GM23338 (cell line): ENCODE measurements at regions not wholly inside any gene's neighbourhood (a gene's known extent, or its start where the extent isn't known, plus 50 kb on each side); places are given as distances from the start of the nearest gene placed in this dataset.

Experiments
- ATAC-seq: fragments of 200-7000 bp; cut with Tn5 transposase; 3 replicates; pipeline ENCODE4 v1.9.1; 2020
- DNase-seq: peaks from one replicate; pipeline ENCODE4 v3.0.0-alpha.2; 2015; ENCODE audit warnings: low spot score
- H2AFZ ChIP-seq: fragments of 200-600 bp; sonication (generic); 2 replicates; pipeline ENCODE4 v1.8.0; 2016; ENCODE audit warnings: antibody characterized with exemption, mild to moderate bottlenecking, moderate library complexity
- H3F3A ChIP-seq: fragments of 200-600 bp; sonication (generic); replicated peaks from 2 replicates; pipeline ENCODE4 v1.8.0; 2017; ENCODE audit warnings: antibody characterized with exemption, mixed run types, low read depth
- H3K27ac ChIP-seq: fragments of 200-600 bp; sonication (generic); 2 replicates; pipeline ENCODE4 v1.6.1; 2016; ENCODE audit warnings: low read depth
- H3K27me3 ChIP-seq: fragments of 200-600 bp; sonication (generic); 2 replicates; pipeline ENCODE4 v1.8.0; 2016; ENCODE audit warnings: mild to moderate bottlenecking, mixed run types, moderate library complexity; ENCODE audit not compliant: insufficient read depth
- H3K36me3 ChIP-seq: fragments of 200-600 bp; sonication (generic); 2 replicates; pipeline ENCODE4 v1.8.0; 2016; ENCODE audit warnings: mild to moderate bottlenecking; ENCODE audit not compliant: insufficient read depth
- H3K4me1 ChIP-seq: fragments of 200-600 bp; sonication (generic); 2 replicates; pipeline ENCODE4 v1.8.0; 2016; ENCODE audit warnings: mild to moderate bottlenecking, moderate library complexity; ENCODE audit not compliant: insufficient read depth
- H3K4me2 ChIP-seq: fragments of 200-600 bp; sonication (generic); 2 replicates; pipeline ENCODE4 v1.7.1; 2017; ENCODE audit warnings: mixed run types
- H3K4me3 ChIP-seq: fragments of 200-600 bp; sonication (generic); 2 replicates; pipeline ENCODE4 v1.6.1; 2016; ENCODE audit warnings: mixed run types
- H3K79me2 ChIP-seq: fragments of 200-600 bp; sonication (generic); replicated peaks from 2 replicates; pipeline ENCODE4 v1.8.0; 2017; ENCODE audit warnings: mild to moderate bottlenecking; ENCODE audit not compliant: insufficient read depth
- H3K9me2 ChIP-seq: fragments of 200-600 bp; sonication (generic); 2 replicates; pipeline ENCODE4 v1.8.0; 2017; ENCODE audit not compliant: insufficient read depth
- H4K20me1 ChIP-seq: fragments of 200-600 bp; sonication (generic); replicated peaks from 2 replicates; pipeline ENCODE4 v1.8.0; 2017; ENCODE audit warnings: mild to moderate bottlenecking; ENCODE audit not compliant: insufficient read depth
- H3K27ac Mint-ChIP-seq: 2 replicates; pipeline ENCODE4 v1.8.0; 2020; ENCODE audit warnings: inconsistent platforms, mild to moderate bottlenecking, moderate library complexity, mixed read lengths
- H3K27me3 Mint-ChIP-seq: 3 replicates; pipeline ENCODE4 v1.8.0; 2022; ENCODE audit warnings: low read depth, mild to moderate bottlenecking, moderate library complexity, mixed read lengths, inconsistent platforms; ENCODE audit not compliant: insufficient read depth, poor library complexity
- H3K36me3 Mint-ChIP-seq: 3 replicates; pipeline ENCODE4 v1.8.0; 2021; ENCODE audit warnings: low read depth, mild to moderate bottlenecking, inconsistent platforms, moderate library complexity, mixed read lengths
- H3K4me1 Mint-ChIP-seq: 3 replicates; pipeline ENCODE4 v1.8.0; 2020; ENCODE audit warnings: mild to moderate bottlenecking, inconsistent platforms, mixed read lengths
- H3K4me3 Mint-ChIP-seq: 3 replicates; pipeline ENCODE4 v1.8.0; 2021; ENCODE audit warnings: moderate library complexity, mild to moderate bottlenecking, inconsistent platforms, mixed read lengths
- H3K9me3 Mint-ChIP-seq: 3 replicates; pipeline ENCODE4 v1.8.0; 2020; ENCODE audit warnings: moderate library complexity, mild to moderate bottlenecking, inconsistent platforms, mixed read lengths
- CREB1 ChIP-seq: fragments of 250-450 bp; sonication (Bioruptor Pico); IDR thresholded peaks from 2 replicates; pipeline ENCODE4 v1.5.0; 2020; ENCODE audit warnings: low read depth, mild to moderate bottlenecking, moderate library complexity
- EZH2 ChIP-seq: fragments of 200-600 bp; sonication (generic); IDR thresholded peaks from one replicate; pipeline ENCODE4 v1.8.0; 2017; ENCODE audit warnings: antibody characterized with exemption, mild to moderate bottlenecking, low read depth; ENCODE audit not compliant: unreplicated experiment
- EZH2phosphoT487 ChIP-seq: fragments of 200-600 bp; sonication (generic); IDR thresholded peaks from one replicate; pipeline ENCODE4 v1.8.1; 2018; ENCODE audit warnings: antibody characterized with exemption; ENCODE audit not compliant: unreplicated experiment
- JUNB ChIP-seq: IDR thresholded peaks from one replicate; pipeline ENCODE4 v1.6.1; 2016; ENCODE audit warnings: antibody characterized with exemption; ENCODE audit not compliant: unreplicated experiment
- NANOG ChIP-seq: IDR thresholded peaks from 2 replicates; pipeline ENCODE4 v1.6.1; 2016; ENCODE audit warnings: antibody characterized with exemption, borderline replicate concordance
- POLR2AphosphoS5 ChIP-seq: IDR thresholded peaks from 2 replicates; pipeline ENCODE4 v1.6.1; 2016; ENCODE audit warnings: antibody characterized with exemption, low read depth
- STAT1 ChIP-seq: IDR thresholded peaks from one replicate; pipeline ENCODE4 v1.6.1; 2016; ENCODE audit warnings: antibody characterized with exemption; ENCODE audit not compliant: unreplicated experiment
- ZNF114 ChIP-seq: fragments of 250-450 bp; sonication (Bioruptor Pico); IDR thresholded peaks from 2 replicates; pipeline ENCODE4 v1.5.0; 2020; ENCODE audit warnings: mild to moderate bottlenecking, moderate library complexity
- ZNF331 ChIP-seq: fragments of 250-450 bp; sonication (Bioruptor Pico); IDR thresholded peaks from 2 replicates; pipeline ENCODE4 v1.5.0; 2020; ENCODE audit warnings: low read depth, mild to moderate bottlenecking, moderate library complexity
- TF ChIP-seq, protein P1 (sequence below): fragments of 250-450 bp; sonication (Bioruptor Pico); IDR thresholded peaks from 2 replicates; pipeline ENCODE4 v1.5.0; 2020; ENCODE audit warnings: mild to moderate bottlenecking, moderate library complexity
- TF ChIP-seq, protein P2 (sequence below): IDR thresholded peaks from one replicate; pipeline ENCODE4 v1.6.1; 2018; ENCODE audit warnings: antibody characterized with exemption; ENCODE audit not compliant: unreplicated experiment
- TF ChIP-seq, protein P3 (sequence below): IDR thresholded peaks from 2 replicates; pipeline ENCODE4 v1.6.1; 2016; ENCODE audit warnings: antibody characterized with exemption
- TF ChIP-seq, protein P4 (sequence below), 2 experiments: fragments of 200-600 bp in 1 of 2; sonication (generic) in 1 of 2; conservative IDR thresholded peaks; 2 replicates each; pipeline versions ENCODE4 v1.5.1 to v1.6.1; 2016 to 2017; ENCODE audit warnings: antibody characterized with exemption in 2 of 2, low read depth in 2 of 2, mild to moderate bottlenecking in 2 of 2, moderate library complexity in 1 of 2

DNA sequence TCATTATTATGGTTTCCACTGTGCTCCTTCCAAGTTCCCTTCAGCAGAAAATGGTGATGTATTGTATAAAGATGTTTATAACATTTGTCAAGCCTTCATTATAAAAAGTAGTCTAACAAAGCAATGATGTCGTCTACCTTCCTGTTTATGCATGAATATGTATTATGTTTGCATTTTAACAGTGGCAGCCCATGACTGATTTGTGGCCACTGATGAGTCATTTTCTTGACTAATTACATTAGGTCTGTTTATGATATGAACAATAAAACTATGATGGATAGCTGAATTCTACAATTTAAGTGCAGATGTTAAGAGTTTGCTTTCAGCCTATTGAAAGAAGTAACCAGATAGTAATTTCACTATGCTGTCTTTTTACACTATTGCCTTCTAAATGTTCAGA, 75.4 kb upstream of the ADAMTS19 start:
- no peak overlapping the region for H2AFZ ChIP-seq
- Mint-ChIP-seq H3K9me3 (no peaks in the 10 kb centered on the region), H3K36me3 (no peaks in the 10 kb centered on the region), H3K27ac (no peak overlapping the region), H3K27me3 (peaks cover 2% of the 10 kb centered on the region), H3K4me3 (no peak overlapping the region), H3K4me1 (no peaks in the 10 kb centered on the region)
- no peaks in the 10 kb centered on the region for H3K9me2 ChIP-seq
- H4K20me1 ChIP-seq = no peaks in the 10 kb centered on the region
- no peaks in the 10 kb centered on the region for H3K36me3 ChIP-seq
- no peaks in the 10 kb centered on the region for H3K79me2 ChIP-seq
- DNase-seq (no peak), ATAC-seq (no peak)
- no peaks in the 10 kb centered on the region for H3F3A ChIP-seq
- no peak overlapping the region for H3K4me2 ChIP-seq
- TF ChIP-seq, protein P1, sequence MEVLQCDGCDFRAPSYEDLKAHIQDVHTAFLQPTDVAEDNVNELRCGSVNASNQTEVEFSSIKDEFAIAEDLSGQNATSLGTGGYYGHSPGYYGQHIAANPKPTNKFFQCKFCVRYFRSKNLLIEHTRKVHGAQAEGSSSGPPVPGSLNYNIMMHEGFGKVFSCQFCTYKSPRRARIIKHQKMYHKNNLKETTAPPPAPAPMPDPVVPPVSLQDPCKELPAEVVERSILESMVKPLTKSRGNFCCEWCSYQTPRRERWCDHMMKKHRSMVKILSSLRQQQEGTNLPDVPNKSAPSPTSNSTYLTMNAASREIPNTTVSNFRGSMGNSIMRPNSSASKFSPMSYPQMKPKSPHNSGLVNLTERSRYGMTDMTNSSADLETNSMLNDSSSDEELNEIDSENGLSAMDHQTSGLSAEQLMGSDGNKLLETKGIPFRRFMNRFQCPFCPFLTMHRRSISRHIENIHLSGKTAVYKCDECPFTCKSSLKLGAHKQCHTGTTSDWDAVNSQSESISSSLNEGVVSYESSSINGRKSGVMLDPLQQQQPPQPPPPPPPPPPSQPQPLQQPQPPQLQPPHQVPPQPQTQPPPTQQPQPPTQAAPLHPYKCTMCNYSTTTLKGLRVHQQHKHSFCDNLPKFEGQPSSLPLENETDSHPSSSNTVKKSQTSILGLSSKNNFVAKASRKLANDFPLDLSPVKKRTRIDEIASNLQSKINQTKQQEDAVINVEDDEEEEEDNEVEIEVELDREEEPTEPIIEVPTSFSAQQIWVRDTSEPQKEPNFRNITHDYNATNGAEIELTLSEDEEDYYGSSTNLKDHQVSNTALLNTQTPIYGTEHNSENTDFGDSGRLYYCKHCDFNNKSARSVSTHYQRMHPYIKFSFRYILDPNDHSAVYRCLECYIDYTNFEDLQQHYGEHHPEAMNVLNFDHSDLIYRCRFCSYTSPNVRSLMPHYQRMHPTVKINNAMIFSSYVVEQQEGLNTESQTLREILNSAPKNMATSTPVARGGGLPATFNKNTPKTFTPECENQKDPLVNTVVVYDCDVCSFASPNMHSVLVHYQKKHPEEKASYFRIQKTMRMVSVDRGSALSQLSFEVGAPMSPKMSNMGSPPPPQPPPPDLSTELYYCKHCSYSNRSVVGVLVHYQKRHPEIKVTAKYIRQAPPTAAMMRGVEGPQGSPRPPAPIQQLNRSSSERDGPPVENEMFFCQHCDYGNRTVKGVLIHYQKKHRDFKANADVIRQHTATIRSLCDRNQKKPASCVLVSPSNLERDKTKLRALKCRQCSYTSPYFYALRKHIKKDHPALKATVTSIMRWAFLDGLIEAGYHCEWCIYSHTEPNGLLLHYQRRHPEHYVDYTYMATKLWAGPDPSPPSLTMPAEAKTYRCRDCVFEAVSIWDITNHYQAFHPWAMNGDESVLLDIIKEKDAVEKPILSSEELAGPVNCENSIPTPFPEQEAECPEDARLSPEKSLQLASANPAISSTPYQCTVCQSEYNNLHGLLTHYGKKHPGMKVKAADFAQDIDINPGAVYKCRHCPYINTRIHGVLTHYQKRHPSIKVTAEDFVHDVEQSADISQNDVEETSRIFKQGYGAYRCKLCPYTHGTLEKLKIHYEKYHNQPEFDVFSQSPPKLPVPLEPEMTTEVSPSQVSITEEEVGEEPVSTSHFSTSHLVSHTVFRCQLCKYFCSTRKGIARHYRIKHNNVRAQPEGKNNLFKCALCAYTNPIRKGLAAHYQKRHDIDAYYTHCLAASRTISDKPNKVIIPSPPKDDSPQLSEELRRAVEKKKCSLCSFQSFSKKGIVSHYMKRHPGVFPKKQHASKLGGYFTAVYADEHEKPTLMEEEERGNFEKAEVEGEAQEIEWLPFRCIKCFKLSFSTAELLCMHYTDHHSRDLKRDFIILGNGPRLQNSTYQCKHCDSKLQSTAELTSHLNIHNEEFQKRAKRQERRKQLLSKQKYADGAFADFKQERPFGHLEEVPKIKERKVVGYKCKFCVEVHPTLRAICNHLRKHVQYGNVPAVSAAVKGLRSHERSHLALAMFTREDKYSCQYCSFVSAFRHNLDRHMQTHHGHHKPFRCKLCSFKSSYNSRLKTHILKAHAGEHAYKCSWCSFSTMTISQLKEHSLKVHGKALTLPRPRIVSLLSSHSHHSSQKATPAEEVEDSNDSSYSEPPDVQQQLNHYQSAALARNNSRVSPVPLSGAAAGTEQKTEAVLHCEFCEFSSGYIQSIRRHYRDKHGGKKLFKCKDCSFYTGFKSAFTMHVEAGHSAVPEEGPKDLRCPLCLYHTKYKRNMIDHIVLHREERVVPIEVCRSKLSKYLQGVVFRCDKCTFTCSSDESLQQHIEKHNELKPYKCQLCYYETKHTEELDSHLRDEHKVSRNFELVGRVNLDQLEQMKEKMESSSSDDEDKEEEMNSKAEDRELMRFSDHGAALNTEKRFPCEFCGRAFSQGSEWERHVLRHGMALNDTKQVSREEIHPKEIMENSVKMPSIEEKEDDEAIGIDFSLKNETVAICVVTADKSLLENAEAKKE (CRISPR knock-in tag) = no peak
- TF ChIP-seq, protein P2, sequence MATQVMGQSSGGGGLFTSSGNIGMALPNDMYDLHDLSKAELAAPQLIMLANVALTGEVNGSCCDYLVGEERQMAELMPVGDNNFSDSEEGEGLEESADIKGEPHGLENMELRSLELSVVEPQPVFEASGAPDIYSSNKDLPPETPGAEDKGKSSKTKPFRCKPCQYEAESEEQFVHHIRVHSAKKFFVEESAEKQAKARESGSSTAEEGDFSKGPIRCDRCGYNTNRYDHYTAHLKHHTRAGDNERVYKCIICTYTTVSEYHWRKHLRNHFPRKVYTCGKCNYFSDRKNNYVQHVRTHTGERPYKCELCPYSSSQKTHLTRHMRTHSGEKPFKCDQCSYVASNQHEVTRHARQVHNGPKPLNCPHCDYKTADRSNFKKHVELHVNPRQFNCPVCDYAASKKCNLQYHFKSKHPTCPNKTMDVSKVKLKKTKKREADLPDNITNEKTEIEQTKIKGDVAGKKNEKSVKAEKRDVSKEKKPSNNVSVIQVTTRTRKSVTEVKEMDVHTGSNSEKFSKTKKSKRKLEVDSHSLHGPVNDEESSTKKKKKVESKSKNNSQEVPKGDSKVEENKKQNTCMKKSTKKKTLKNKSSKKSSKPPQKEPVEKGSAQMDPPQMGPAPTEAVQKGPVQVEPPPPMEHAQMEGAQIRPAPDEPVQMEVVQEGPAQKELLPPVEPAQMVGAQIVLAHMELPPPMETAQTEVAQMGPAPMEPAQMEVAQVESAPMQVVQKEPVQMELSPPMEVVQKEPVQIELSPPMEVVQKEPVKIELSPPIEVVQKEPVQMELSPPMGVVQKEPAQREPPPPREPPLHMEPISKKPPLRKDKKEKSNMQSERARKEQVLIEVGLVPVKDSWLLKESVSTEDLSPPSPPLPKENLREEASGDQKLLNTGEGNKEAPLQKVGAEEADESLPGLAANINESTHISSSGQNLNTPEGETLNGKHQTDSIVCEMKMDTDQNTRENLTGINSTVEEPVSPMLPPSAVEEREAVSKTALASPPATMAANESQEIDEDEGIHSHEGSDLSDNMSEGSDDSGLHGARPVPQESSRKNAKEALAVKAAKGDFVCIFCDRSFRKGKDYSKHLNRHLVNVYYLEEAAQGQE = no peak
- no peak for TF ChIP-seq JUNB
- no peak for TF ChIP-seq EZH2phosphoT487
- TF ChIP-seq ZNF114 (CRISPR knock-in tag) = no peak
- no peak for TF ChIP-seq CREB1
- TF ChIP-seq EZH2 = no peak
- no peak for TF ChIP-seq POLR2AphosphoS5
- TF ChIP-seq, protein P3, sequence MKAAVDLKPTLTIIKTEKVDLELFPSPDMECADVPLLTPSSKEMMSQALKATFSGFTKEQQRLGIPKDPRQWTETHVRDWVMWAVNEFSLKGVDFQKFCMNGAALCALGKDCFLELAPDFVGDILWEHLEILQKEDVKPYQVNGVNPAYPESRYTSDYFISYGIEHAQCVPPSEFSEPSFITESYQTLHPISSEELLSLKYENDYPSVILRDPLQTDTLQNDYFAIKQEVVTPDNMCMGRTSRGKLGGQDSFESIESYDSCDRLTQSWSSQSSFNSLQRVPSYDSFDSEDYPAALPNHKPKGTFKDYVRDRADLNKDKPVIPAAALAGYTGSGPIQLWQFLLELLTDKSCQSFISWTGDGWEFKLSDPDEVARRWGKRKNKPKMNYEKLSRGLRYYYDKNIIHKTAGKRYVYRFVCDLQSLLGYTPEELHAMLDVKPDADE = no peak
- TF ChIP-seq ZNF331 (CRISPR knock-in tag) = no peak
- TF ChIP-seq STAT1 = no peak
- TF ChIP-seq, protein P4, sequence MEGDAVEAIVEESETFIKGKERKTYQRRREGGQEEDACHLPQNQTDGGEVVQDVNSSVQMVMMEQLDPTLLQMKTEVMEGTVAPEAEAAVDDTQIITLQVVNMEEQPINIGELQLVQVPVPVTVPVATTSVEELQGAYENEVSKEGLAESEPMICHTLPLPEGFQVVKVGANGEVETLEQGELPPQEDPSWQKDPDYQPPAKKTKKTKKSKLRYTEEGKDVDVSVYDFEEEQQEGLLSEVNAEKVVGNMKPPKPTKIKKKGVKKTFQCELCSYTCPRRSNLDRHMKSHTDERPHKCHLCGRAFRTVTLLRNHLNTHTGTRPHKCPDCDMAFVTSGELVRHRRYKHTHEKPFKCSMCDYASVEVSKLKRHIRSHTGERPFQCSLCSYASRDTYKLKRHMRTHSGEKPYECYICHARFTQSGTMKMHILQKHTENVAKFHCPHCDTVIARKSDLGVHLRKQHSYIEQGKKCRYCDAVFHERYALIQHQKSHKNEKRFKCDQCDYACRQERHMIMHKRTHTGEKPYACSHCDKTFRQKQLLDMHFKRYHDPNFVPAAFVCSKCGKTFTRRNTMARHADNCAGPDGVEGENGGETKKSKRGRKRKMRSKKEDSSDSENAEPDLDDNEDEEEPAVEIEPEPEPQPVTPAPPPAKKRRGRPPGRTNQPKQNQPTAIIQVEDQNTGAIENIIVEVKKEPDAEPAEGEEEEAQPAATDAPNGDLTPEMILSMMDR (conservative IDR thresholded peaks at IDR 0.05; ENCODE audit: low read depth in 2 of 2) = no peak
- TF ChIP-seq NANOG = no peak
- no peak overlapping the region for H3K4me3 ChIP-seq
- peaks cover 4% of the 10 kb centered on the region; the same call in 1 of the 2 replicates for H3K4me1 ChIP-seq
- no peak overlapping the region for H3K27ac ChIP-seq
- H3K27me3 ChIP-seq = no peaks in the 10 kb centered on the region
